ENCODE measurements at regions not wholly inside any gene's neighbourhood (a gene's known extent, or its start where the extent isn't known, plus 50 kb on each side); places are given as distances from the start of the nearest gene placed in this dataset.

- Histone ChIP-seq H3K27ac (no peak overlapping the region), H3K4me1 (ENCODE audit: control insufficient read depth in 1 of 2, low read depth in 2 of 2) (no peaks in the 10 kb centered on the region), H3K36me3 (no peaks in the 10 kb centered on the region), H3K27me3 (replicated peaks; ENCODE audit: insufficient read depth) (no peaks in the 10 kb centered on the region), H3K4me3 (no peak overlapping the region), H3K9me3 (no peaks in the 10 kb centered on the region)
- no peak for DNase-seq (ENCODE audit: low spot score)
- no peak for ATAC-seq (ENCODE audit: insufficient number of reproducible peaks, low FRiP score, low read depth)
- TF ChIP-seq CTCF (IDR thresholded peaks at IDR 0.05): no peak
Measured at GRCh38 chr4:12658146-12658545, 826.0 kb downstream of the RAB28 start.

GRCh38 chr4:12651876-12652275 lies 832.3 kb downstream of the RAB28 start:
- DNase-seq (ENCODE audit: low spot score): no peak
- no peaks in the 10 kb centered on the region for H3K27me3 ChIP-seq (replicated peaks; ENCODE audit: insufficient read depth)
- H3K4me1 ChIP-seq (ENCODE audit: control insufficient read depth in 1 of 2, low read depth in 2 of 2): peaks cover 4 to 7% of the 10 kb centered on the region in 2 donors
- TF ChIP-seq CTCF (IDR thresholded peaks at IDR 0.05): no peak
- no peak for ATAC-seq (ENCODE audit: insufficient number of reproducible peaks, low FRiP score, low read depth)
- no peaks in the 10 kb centered on the region for H3K36me3 ChIP-seq
- no peak overlapping the region for H3K27ac ChIP-seq
- no peak overlapping the region for H3K4me3 ChIP-seq
- H3K9me3 ChIP-seq: no peaks in the 10 kb centered on the region

- Histone ChIP-seq H3K27ac (no peak overlapping the region), H3K9me3 (no peaks in the 10 kb centered on the region), H3K4me1 (ENCODE audit: control insufficient read depth in 1 of 2, low read depth in 2 of 2) (peaks cover 4 to 9% of the 10 kb centered on the region in 2 donors), H3K36me3 (no peaks in the 10 kb centered on the region), H3K4me3 (no peak overlapping the region), H3K27me3 (replicated peaks; ENCODE audit: insufficient read depth) (no peaks in the 10 kb centered on the region)
- DNase-seq (ENCODE audit: low spot score) (no peak), ATAC-seq (ENCODE audit: insufficient number of reproducible peaks, low FRiP score, low read depth) (no peak)
- no peak for TF ChIP-seq CTCF (IDR thresholded peaks at IDR 0.05)
Measured at GRCh38 chr4:12645732-12646131, 838.4 kb downstream of the RAB28 start.

- TF ChIP-seq CTCF (IDR thresholded peaks at IDR 0.05): no peak
- H3K9me3 ChIP-seq: no peaks in the 10 kb centered on the region
- no peaks in the 10 kb centered on the region for H3K36me3 ChIP-seq
- no peaks in the 10 kb centered on the region for H3K27me3 ChIP-seq (replicated peaks; ENCODE audit: insufficient read depth)
- no peak overlapping the region for H3K27ac ChIP-seq
- H3K4me3 ChIP-seq: no peak overlapping the region
- ATAC-seq (ENCODE audit: insufficient number of reproducible peaks, low FRiP score, low read depth) (no peak), DNase-seq (ENCODE audit: low spot score) (no peak)
- peaks cover 4 to 9% of the 10 kb centered on the region in 2 donors for H3K4me1 ChIP-seq (ENCODE audit: control insufficient read depth in 1 of 2, low read depth in 2 of 2)
Measured at GRCh38 chr4:12644261-12644660, 839.9 kb downstream of the RAB28 start.

GRCh38 chr4:12636191-12636590 lies 847.9 kb downstream of the RAB28 start:
- H3K4me1 ChIP-seq (ENCODE audit: control insufficient read depth in 1 of 2, low read depth in 2 of 2): no peaks in the 10 kb centered on the region
- TF ChIP-seq CTCF (IDR thresholded peaks at IDR 0.05): no peak
- no peak overlapping the region for H3K4me3 ChIP-seq
- peaks cover 2% of the 10 kb centered on the region for H3K9me3 ChIP-seq
- no peaks in the 10 kb centered on the region for H3K27me3 ChIP-seq (replicated peaks; ENCODE audit: insufficient read depth)
- no peaks in the 10 kb centered on the region for H3K36me3 ChIP-seq
- H3K27ac ChIP-seq: no peak overlapping the region
- DNase-seq (ENCODE audit: low spot score) (no peak), ATAC-seq (ENCODE audit: insufficient number of reproducible peaks, low FRiP score, low read depth) (no peak)
